H9 (cell line): ENCODE measurements at regions not wholly inside any gene's neighbourhood (a gene's known extent, or its start where the extent isn't known, plus 50 kb on each side); places are given as distances from the start of the nearest gene placed in this dataset.

Experiments
- DNase-seq: peaks from one replicate; pipeline ENCODE4 v3.0.0-alpha.2; 2017
- H2AFZ ChIP-seq: one replicate; pipeline ENCODE4 v1.6.1; 2013; ENCODE audit warnings: mild to moderate bottlenecking, low read length, control low read depth, moderate library complexity
- H2AK5ac ChIP-seq: 2 replicates; pipeline ENCODE4 v1.6.1; 2013; ENCODE audit warnings: low read length, control low read depth, mixed read lengths; ENCODE audit not compliant: insufficient read length
- H2BK120ac ChIP-seq: one replicate; pipeline ENCODE4 v1.6.1; 2013; ENCODE audit warnings: low read depth, mild to moderate bottlenecking, low read length, control low read depth, inconsistent platforms; ENCODE audit not compliant: poor library complexity, severe bottlenecking
- H2BK12ac ChIP-seq: 2 replicates; pipeline ENCODE4 v1.6.1; 2013; ENCODE audit warnings: low read length, control low read depth, mixed read lengths, low read depth; ENCODE audit not compliant: insufficient read length
- H2BK15ac ChIP-seq: 2 replicates; pipeline ENCODE4 v1.6.1; 2013; ENCODE audit warnings: low read depth, low read length, control low read depth
- H2BK20ac ChIP-seq: one replicate; pipeline ENCODE4 v1.6.1; 2013; ENCODE audit warnings: low read depth, mild to moderate bottlenecking, low read length, control low read depth, inconsistent platforms; ENCODE audit not compliant: poor library complexity, severe bottlenecking
- H2BK5ac ChIP-seq: 2 replicates; pipeline ENCODE4 v1.6.1; 2013; ENCODE audit warnings: low read length, control low read depth, mixed read lengths; ENCODE audit not compliant: insufficient read length
- H3K14ac ChIP-seq: 2 replicates; pipeline ENCODE4 v1.6.1; 2013; ENCODE audit warnings: low read length, control low read depth; ENCODE audit not compliant: insufficient read depth
- H3K18ac ChIP-seq: 2 replicates; pipeline ENCODE4 v1.6.1; 2013; ENCODE audit warnings: low read depth, mild to moderate bottlenecking, mixed read lengths, low read length, control low read depth; ENCODE audit not compliant: insufficient read length
- H3K23ac ChIP-seq: 2 replicates; pipeline ENCODE4 v1.6.1; 2013; ENCODE audit warnings: low read length, control low read depth, mixed read lengths, low read depth; ENCODE audit not compliant: insufficient read length
- H3K23me2 ChIP-seq: 2 replicates; pipeline ENCODE4 v1.6.1; 2013; ENCODE audit warnings: low read depth, mild to moderate bottlenecking, mixed read lengths, low read length, control low read depth; ENCODE audit not compliant: insufficient read length, poor library complexity, severe bottlenecking
- H3K27ac ChIP-seq: 2 replicates; pipeline ENCODE4 v1.5.1; 2013; ENCODE audit warnings: low read length, control low read depth, mixed read lengths, low read depth; ENCODE audit not compliant: insufficient read length
- H3K27me3 ChIP-seq: 2 replicates; pipeline ENCODE4 v1.6.1; 2013; ENCODE audit warnings: low read length, control low read depth, inconsistent platforms; ENCODE audit not compliant: insufficient read depth
- H3K4ac ChIP-seq: 2 replicates; pipeline ENCODE4 v1.6.1; 2013; ENCODE audit warnings: low read depth, mild to moderate bottlenecking, control low read depth, inconsistent platforms, low read length, moderate library complexity
- H3K4me1 ChIP-seq: 2 replicates; pipeline ENCODE4 v1.6.1; 2013; ENCODE audit warnings: low read length, control low read depth, inconsistent platforms; ENCODE audit not compliant: insufficient read depth
- H3K4me2 ChIP-seq: 2 replicates; pipeline ENCODE4 v1.6.1; 2013; ENCODE audit warnings: low read length, control low read depth, mixed read lengths; ENCODE audit not compliant: insufficient read length, insufficient read depth
- H3K56ac ChIP-seq: 2 replicates; pipeline ENCODE4 v1.6.1; 2013; ENCODE audit warnings: low read depth, mild to moderate bottlenecking, mixed read lengths, low read length, control low read depth; ENCODE audit not compliant: insufficient read length
- H3K79me1 ChIP-seq: 2 replicates; pipeline ENCODE4 v1.6.1; 2013; ENCODE audit warnings: low read depth, mild to moderate bottlenecking, moderate library complexity, low read length, control low read depth, inconsistent platforms; ENCODE audit not compliant: insufficient read depth, poor library complexity, severe bottlenecking
- H3K79me2 ChIP-seq: 2 replicates; pipeline ENCODE4 v1.6.1; 2013; ENCODE audit warnings: low read length, control low read depth, inconsistent platforms; ENCODE audit not compliant: insufficient read depth
- H3K9ac ChIP-seq: 2 replicates; pipeline ENCODE4 v1.6.1; 2013; ENCODE audit warnings: low read length, control low read depth, mixed read lengths; ENCODE audit not compliant: insufficient read length; ENCODE audit errors: extremely low read depth
- H3K9me3 ChIP-seq: one replicate; pipeline ENCODE4 v1.6.1; 2013; ENCODE audit warnings: low read depth, low read length, inconsistent platforms; ENCODE audit not compliant: control insufficient read depth
- H3T11ph ChIP-seq: one replicate; pipeline ENCODE4 v1.6.1; 2013; ENCODE audit warnings: mild to moderate bottlenecking, low read length, control low read depth, inconsistent platforms
- H4K20me1 ChIP-seq: one replicate; pipeline ENCODE4 v1.6.1; 2013; ENCODE audit not compliant: control insufficient read depth, insufficient read length, insufficient read depth
- H4K5ac ChIP-seq: 2 replicates; pipeline ENCODE4 v1.6.1; 2013; ENCODE audit warnings: low read depth, mild to moderate bottlenecking, mixed read lengths, low read length, control low read depth; ENCODE audit not compliant: insufficient read length
- H4K8ac ChIP-seq: replicated peaks from 2 replicates; pipeline ENCODE4 v1.6.1; 2013; ENCODE audit warnings: low read length, control low read depth, mixed read lengths, low read depth; ENCODE audit not compliant: insufficient read length
- H4K91ac ChIP-seq: 2 replicates; pipeline ENCODE4 v1.6.1; 2013; ENCODE audit warnings: low read depth, mild to moderate bottlenecking, moderate library complexity, mixed read lengths, low read length, control low read depth; ENCODE audit not compliant: insufficient read length
- H3K27ac Mint-ChIP-seq, 3 experiments: 2 replicates in 2 of 3; 3 replicates in 1 of 3; pipeline ENCODE4 v1.8.0; 2020 to 2021; ENCODE audit warnings: mixed read lengths in 3 of 3, mild to moderate bottlenecking in 1 of 3, moderate library complexity in 1 of 3
- H3K27me3 Mint-ChIP-seq: 2 replicates; pipeline ENCODE4 v1.8.0; 2021; ENCODE audit warnings: low read depth, mild to moderate bottlenecking, moderate library complexity, mixed read lengths
- H3K36me3 Mint-ChIP-seq, 3 experiments: 2 replicates in 2 of 3; 3 replicates in 1 of 3; pipeline ENCODE4 v1.8.0; 2020 to 2021; ENCODE audit warnings: low read depth in 3 of 3, mixed read lengths in 3 of 3; ENCODE audit not compliant: insufficient read depth in 1 of 3
- H3K4me1 Mint-ChIP-seq, 2 experiments: 2 replicates each; pipeline ENCODE4 v1.8.0; 2020; ENCODE audit warnings: mixed read lengths in 2 of 2
- H3K4me3 Mint-ChIP-seq, 2 experiments: 2 replicates in 1 of 2; 3 replicates in 1 of 2; pipeline ENCODE4 v1.8.0; 2020 to 2021; ENCODE audit warnings: mild to moderate bottlenecking in 2 of 2, mixed read lengths in 2 of 2, moderate library complexity in 1 of 2
- H3K9me3 Mint-ChIP-seq, 2 experiments: 2 replicates in 1 of 2; 3 replicates in 1 of 2; pipeline ENCODE4 v1.8.0; 2020; ENCODE audit warnings: mild to moderate bottlenecking in 2 of 2, mixed read lengths in 2 of 2, moderate library complexity in 1 of 2
- CTCF ChIP-seq: fragments of 200-600 bp; sonication (generic); conservative IDR thresholded peaks from 3 replicates; pipeline ENCODE4 v1.8.0; 2021; ENCODE audit warnings: antibody characterized with exemption, mild to moderate bottlenecking
- WGBS: extraction: QIAGEN DNeasy Blood & Tissue Kit; methylation state at CpG from one replicate; pipeline ENCODE4 v1.1.7; 2013; ENCODE audit warnings: missing lambda C conversion rate, low lambda C conversion rate, mixed read lengths; ENCODE audit not compliant: insufficient read length; ENCODE audit errors: extremely low coverage; 5-methylcytosine and 5-hydroxymethylcytosine counted together

GRCh38 chr6:66897576-66897975, 1190.5 kb upstream of the EYS start:
- Histone ChIP-seq H3K23ac (no peak overlapping the region), H2BK5ac (no peak overlapping the region), H3K27me3 (no peaks in the 10 kb centered on the region), H4K20me1 (no peaks in the 10 kb centered on the region), H3K56ac (no peak overlapping the region), H4K8ac (no peak overlapping the region), H2BK15ac (no peak overlapping the region), H3K4me2 (no peak overlapping the region), H2BK12ac (no peak overlapping the region), H3K79me2 (no peaks in the 10 kb centered on the region), H4K91ac (no peak overlapping the region), H3T11ph (no peak overlapping the region), H3K23me2 (no peaks in the 10 kb centered on the region), H4K5ac (no peak overlapping the region), H3K18ac (no peak overlapping the region), H3K4me1 (no peaks in the 10 kb centered on the region), H3K14ac (no peak overlapping the region), H2AK5ac (no peak overlapping the region), H3K27ac (no peak overlapping the region), H3K79me1 (no peaks in the 10 kb centered on the region), H3K9me3 (peaks cover 9% of the 10 kb centered on the region), H2AFZ (no peak overlapping the region), H3K4ac (no peak overlapping the region), H3K9ac (no peak overlapping the region), H2BK120ac (no peak overlapping the region), H2BK20ac (no peak overlapping the region)
- WGBS = no CpG with 5 or more reads among the region's 2 CpGs
- Mint-ChIP-seq H3K27ac (no peak overlapping the region), H3K4me3 (no peak overlapping the region), H3K36me3 (peaks cover 7 to 36% (median 14%) of the 10 kb centered on the region in 3 experiments), H3K9me3 (peaks cover 31 to 37% of the 10 kb centered on the region in 2 experiments), H3K4me1 (0 out of 4 replicates have a peak, but pooled peaks cover 0 to 2% of the 10 kb centered on the region in 2 experiments), H3K27me3 (no peaks in the 10 kb centered on the region)
- TF ChIP-seq CTCF = no peak
- no peak for DNase-seq
